ENCODE measurements at regions not wholly inside any gene's neighbourhood (a gene's known extent, or its start where the extent isn't known, plus 50 kb on each side); places are given as distances from the start of the nearest gene placed in this dataset.

DNA sequence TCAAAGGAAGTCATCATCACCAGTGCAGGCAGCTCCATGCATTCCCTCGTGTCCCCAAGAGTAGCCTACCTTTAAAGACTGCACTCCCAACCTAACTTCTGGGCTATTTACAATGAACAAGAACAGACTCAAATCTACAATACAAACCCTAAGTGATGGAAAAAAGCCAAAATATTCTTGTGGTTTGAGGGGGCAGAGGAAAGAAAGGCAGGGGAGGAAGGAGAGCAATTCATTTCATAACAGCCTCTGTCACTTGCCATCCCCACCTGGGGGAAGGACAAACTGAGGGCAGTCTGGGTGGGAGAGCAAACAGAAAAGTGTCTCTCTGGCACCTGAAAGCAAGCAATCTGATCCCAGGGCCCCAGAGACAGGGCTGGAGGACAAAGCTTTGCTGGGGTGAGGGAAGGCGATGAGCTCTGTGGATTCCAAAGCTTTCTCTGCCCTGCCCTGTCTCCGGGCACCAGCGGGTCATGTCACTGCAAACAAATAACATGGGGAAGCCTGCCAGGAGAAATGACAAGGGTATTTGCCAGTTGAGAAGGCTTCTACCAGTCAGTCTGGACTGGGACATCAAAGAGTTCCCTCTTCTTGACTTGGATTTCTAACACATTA lies 528.0 kb upstream of the TNP1 start:
- H3K4me3 Mint-ChIP-seq, result no peak overlapping the region
- Histone ChIP-seq H3K4me3 (replicated peaks in 1 of 3; ENCODE audit: low read depth in 2 of 3, low read length in 3 of 3) (no peak overlapping the region), H4K20me1 (ENCODE audit: insufficient read depth, low read length) (no peaks in the 10 kb centered on the region), H3K27ac (ENCODE audit: low read depth in 1 of 2, low read length in 2 of 2) (no peak overlapping the region), H3K9me3 (replicated peaks in 1 of 2; ENCODE audit: control insufficient read depth in 1 of 2, insufficient read depth in 1 of 2, low read length in 2 of 2) (peaks cover 19 to 20% of the 10 kb centered on the region in 2 donors), H3K4me2 (replicated peaks; ENCODE audit: extremely low read depth, low read length, poor library complexity, severe bottlenecking) (no peak overlapping the region), H3K36me3 (replicated peaks in 1 of 2; ENCODE audit: control insufficient read depth in 1 of 2, insufficient read depth in 2 of 2, low read length in 2 of 2) (no peaks in the 10 kb centered on the region), H3K9ac (ENCODE audit: insufficient read depth, low read length, poor library complexity, severe bottlenecking) (no peak overlapping the region), H3K27me3 (ENCODE audit: control insufficient read depth in 2 of 2, insufficient read depth in 2 of 2, low read length in 2 of 2) (peaks cover 0 to 12% of the 10 kb centered on the region in 2 donors), H3K4me1 (ENCODE audit: control insufficient read depth in 1 of 2, insufficient read depth in 2 of 2, low read length in 2 of 2) (peaks cover 5 to 6% of the 10 kb centered on the region in 2 donors), H2AFZ (ENCODE audit: insufficient read depth, low read depth, low read length, poor library complexity, severe bottlenecking) (no peak overlapping the region), H3K79me2 (ENCODE audit: insufficient read depth, low read length) (no peaks in the 10 kb centered on the region)
- H3K4me1 Mint-ChIP-seq, result peaks cover 9% of the 10 kb centered on the region
- peaks cover 10 to 21% (median 13%) of the 10 kb centered on the region in 3 donors for H3K27me3 Mint-ChIP-seq (ENCODE audit: low read depth in 3 of 3)
- H3K36me3 Mint-ChIP-seq, result peaks cover 3 to 7% of the 10 kb centered on the region in 2 donors
- 0% methylated on average over 3 of the region's 4 CpGs for WGBS (ENCODE audit: insufficient coverage)
- H3K27ac Mint-ChIP-seq, result no peak overlapping the region
- intact Hi-C loops (cut with micrococcal nuclease), result no loop called here
- DNase-seq, result no peak
- TF ChIP-seq CTCF (IDR thresholded peaks at IDR 0.05), result no peak
- H3K9me3 Mint-ChIP-seq, result peaks cover 14 to 28% (median 26%) of the 10 kb centered on the region in 7 donors

DNA sequence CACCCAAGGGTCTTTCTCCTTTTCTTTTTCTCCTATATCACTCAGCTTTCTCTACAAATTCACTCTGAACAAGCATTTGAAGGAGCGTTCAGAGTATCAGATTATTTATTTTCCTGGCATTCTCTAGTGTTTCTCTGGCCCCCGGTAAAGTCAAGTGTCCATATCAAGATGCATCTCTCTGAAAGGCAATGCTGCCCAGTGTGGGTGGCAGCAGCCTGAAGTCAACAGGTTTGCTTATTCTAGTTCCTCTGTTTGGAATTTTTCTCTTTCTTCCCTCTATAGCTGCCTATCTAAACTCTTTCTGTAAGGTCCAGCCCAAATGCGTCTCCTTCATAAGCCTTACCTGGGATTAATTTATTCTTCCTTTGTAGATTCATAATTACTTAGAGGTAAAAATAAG lies 526.2 kb upstream of the TNP1 start:
- Mint-ChIP-seq H3K27ac (no peak overlapping the region), H3K36me3 (peaks cover 3% of the 10 kb centered on the region in 2 donors), H3K9me3 (peaks cover 7 to 17% (median 14%) of the 10 kb centered on the region in 7 donors), H3K4me1 (peaks cover 9% of the 10 kb centered on the region), H3K27me3 (ENCODE audit: low read depth in 3 of 3) (peaks cover 8 to 21% (median 11%) of the 10 kb centered on the region in 3 donors), H3K4me3 (no peak overlapping the region)
- H3K9me3 ChIP-seq (replicated peaks in 1 of 2; ENCODE audit: control insufficient read depth in 1 of 2, insufficient read depth in 1 of 2, low read length in 2 of 2), result peaks cover 12 to 13% of the 10 kb centered on the region in 2 donors
- H3K79me2 ChIP-seq (ENCODE audit: insufficient read depth, low read length), result no peaks in the 10 kb centered on the region
- H3K4me2 ChIP-seq (replicated peaks; ENCODE audit: extremely low read depth, low read length, poor library complexity, severe bottlenecking), result no peak overlapping the region
- TF ChIP-seq CTCF (IDR thresholded peaks at IDR 0.05), result no peak
- no peak overlapping the region for H3K9ac ChIP-seq (ENCODE audit: insufficient read depth, low read length, poor library complexity, severe bottlenecking)
- H3K4me3 ChIP-seq (replicated peaks in 1 of 3; ENCODE audit: low read depth in 2 of 3, low read length in 3 of 3), result no peak overlapping the region
- peaks cover 5 to 6% of the 10 kb centered on the region in 2 donors for H3K4me1 ChIP-seq (ENCODE audit: control insufficient read depth in 1 of 2, insufficient read depth in 2 of 2, low read length in 2 of 2)
- intact Hi-C loops (cut with micrococcal nuclease), result no loop called here
- WGBS (ENCODE audit: insufficient coverage), result 0% methylated on average over 1 of the region's 3 CpGs
- no peak overlapping the region for H2AFZ ChIP-seq (ENCODE audit: insufficient read depth, low read depth, low read length, poor library complexity, severe bottlenecking)
- no peak for DNase-seq
- H3K36me3 ChIP-seq (replicated peaks in 1 of 2; ENCODE audit: control insufficient read depth in 1 of 2, insufficient read depth in 2 of 2, low read length in 2 of 2), result no peaks in the 10 kb centered on the region
- H4K20me1 ChIP-seq (ENCODE audit: insufficient read depth, low read length), result no peaks in the 10 kb centered on the region
- no peak overlapping the region for H3K27ac ChIP-seq (ENCODE audit: low read depth in 1 of 2, low read length in 2 of 2)
- H3K27me3 ChIP-seq (ENCODE audit: control insufficient read depth in 2 of 2, insufficient read depth in 2 of 2, low read length in 2 of 2), result peaks cover 0 to 12% of the 10 kb centered on the region in 2 donors

All from CD14-positive monocyte (primary cell).